ENCODE measurements at regions not wholly inside any gene's neighbourhood (a gene's known extent, or its start where the extent isn't known, plus 50 kb on each side); places are given as distances from the start of the nearest gene placed in this dataset.

GRCh38 chr5:5816960-5817359, 394.5 kb downstream of the ICE1 start:
- H3K36me3 Mint-ChIP-seq (ENCODE audit: low read depth), result no peaks in the 10 kb centered on the region
- no peaks in the 10 kb centered on the region for H3K27me3 Mint-ChIP-seq (ENCODE audit: insufficient read depth)
- Histone ChIP-seq H3K4me3 (ENCODE audit: low read length) (no peak overlapping the region), H3K27me3 (ENCODE audit: control insufficient read depth, insufficient read depth, low read length, poor library complexity, severe bottlenecking) (no peaks in the 10 kb centered on the region), H3K27ac (ENCODE audit: low read depth, low read length) (no peak overlapping the region), H3K4me1 (ENCODE audit: control insufficient read depth, insufficient read depth, low read length) (no peaks in the 10 kb centered on the region), H3K9me3 (ENCODE audit: control insufficient read depth, low read length) (no peaks in the 10 kb centered on the region), H3K9ac (ENCODE audit: extremely low read depth, low read length, poor library complexity, severe bottlenecking) (no peak overlapping the region), H3K36me3 (ENCODE audit: control insufficient read depth, insufficient read depth, low read length) (no peaks in the 10 kb centered on the region)
- DNase-seq, result no peak
- H3K27ac Mint-ChIP-seq, result no peak overlapping the region
- no peaks in the 10 kb centered on the region for H3K4me1 Mint-ChIP-seq
- TF ChIP-seq CTCF (conservative IDR thresholded peaks at IDR 0.05), result no peak
- no peak overlapping the region for H3K4me3 Mint-ChIP-seq
- peaks cover 1% of the 10 kb centered on the region for H3K9me3 Mint-ChIP-seq

GRCh38 chr5:5813441-5813840, 391.0 kb downstream of the ICE1 start:
- WGBS, 2 experiments (ENCODE audit: insufficient coverage in 1 of 2, insufficient read length in 1 of 2), result 77 to 80% methylated on average over 3 to 5 of the region's 5 CpGs
- no peak overlapping the region for H3K4me3 ChIP-seq (ENCODE audit: low read length)
- H3K27ac ChIP-seq (ENCODE audit: low read depth, low read length), result no peak overlapping the region
- no peaks in the 10 kb centered on the region for H3K27me3 ChIP-seq (ENCODE audit: control insufficient read depth, insufficient read depth, low read length, poor library complexity, severe bottlenecking)
- H3K4me3 Mint-ChIP-seq, result no peak overlapping the region
- H3K9ac ChIP-seq (ENCODE audit: extremely low read depth, low read length, poor library complexity, severe bottlenecking), result no peak overlapping the region
- H3K9me3 Mint-ChIP-seq, result no peaks in the 10 kb centered on the region
- H3K27ac Mint-ChIP-seq, result no peak overlapping the region
- DNase-seq, result no peak
- H3K36me3 Mint-ChIP-seq (ENCODE audit: low read depth), result no peaks in the 10 kb centered on the region
- no peaks in the 10 kb centered on the region for H3K4me1 Mint-ChIP-seq
- H3K36me3 ChIP-seq (ENCODE audit: control insufficient read depth, insufficient read depth, low read length), result no peaks in the 10 kb centered on the region
- H3K4me1 ChIP-seq (ENCODE audit: control insufficient read depth, insufficient read depth, low read length), result no peaks in the 10 kb centered on the region
- TF ChIP-seq CTCF (conservative IDR thresholded peaks at IDR 0.05), result no peak
- H3K9me3 ChIP-seq (ENCODE audit: control insufficient read depth, low read length), result no peaks in the 10 kb centered on the region
- H3K27me3 Mint-ChIP-seq (ENCODE audit: insufficient read depth), result no peaks in the 10 kb centered on the region

- H3K4me3 ChIP-seq (ENCODE audit: low read length), result no peak overlapping the region
- no peaks in the 10 kb centered on the region for H3K36me3 ChIP-seq (ENCODE audit: control insufficient read depth, insufficient read depth, low read length)
- H3K27ac ChIP-seq (ENCODE audit: low read depth, low read length), result no peak overlapping the region
- no peak for TF ChIP-seq CTCF (conservative IDR thresholded peaks at IDR 0.05)
- H3K9me3 ChIP-seq (ENCODE audit: control insufficient read depth, low read length), result no peaks in the 10 kb centered on the region
- WGBS, 2 experiments (ENCODE audit: insufficient coverage in 1 of 2, insufficient read length in 1 of 2), result 90 to 100% methylated on average over 1 to 2 of the region's 2 CpGs
- Mint-ChIP-seq H3K27me3 (ENCODE audit: insufficient read depth) (no peaks in the 10 kb centered on the region), H3K4me1 (no peaks in the 10 kb centered on the region), H3K9me3 (no peaks in the 10 kb centered on the region), H3K4me3 (no peak overlapping the region), H3K27ac (no peak overlapping the region), H3K36me3 (ENCODE audit: low read depth) (no peaks in the 10 kb centered on the region)
- no peaks in the 10 kb centered on the region for H3K4me1 ChIP-seq (ENCODE audit: control insufficient read depth, insufficient read depth, low read length)
- H3K27me3 ChIP-seq (ENCODE audit: control insufficient read depth, insufficient read depth, low read length, poor library complexity, severe bottlenecking), result no peaks in the 10 kb centered on the region
- DNase-seq, result no peak
- no peak overlapping the region for H3K9ac ChIP-seq (ENCODE audit: extremely low read depth, low read length, poor library complexity, severe bottlenecking)
Observed at GRCh38 chr5:5810461-5810860, 388.0 kb downstream of the ICE1 start.
